GM12864 (cell line): ENCODE measurements at regions not wholly inside any gene's neighbourhood (a gene's known extent, or its start where the extent isn't known, plus 50 kb on each side); places are given as distances from the start of the nearest gene placed in this dataset.

Experiments used
- DNase-seq: peaks from one replicate; pipeline ENCODE4 v3.0.0-alpha.2; 2011; ENCODE audit warnings: low read depth
- H3K4me3 ChIP-seq: 2 replicates; pipeline ENCODE4 v1.5.1; 2011; ENCODE audit warnings: mild to moderate bottlenecking, low read depth, low read length, control low read depth
- TF ChIP-seq, protein P1 (sequence below): IDR thresholded peaks from 2 replicates; pipeline ENCODE4 v1.5.1; 2011; ENCODE audit warnings: low read depth, mild to moderate bottlenecking, moderate library complexity, low read length, control low read depth, inconsistent platforms; ENCODE audit errors: missing control alignments

- no peak for DNase-seq
- TF ChIP-seq, protein P1, sequence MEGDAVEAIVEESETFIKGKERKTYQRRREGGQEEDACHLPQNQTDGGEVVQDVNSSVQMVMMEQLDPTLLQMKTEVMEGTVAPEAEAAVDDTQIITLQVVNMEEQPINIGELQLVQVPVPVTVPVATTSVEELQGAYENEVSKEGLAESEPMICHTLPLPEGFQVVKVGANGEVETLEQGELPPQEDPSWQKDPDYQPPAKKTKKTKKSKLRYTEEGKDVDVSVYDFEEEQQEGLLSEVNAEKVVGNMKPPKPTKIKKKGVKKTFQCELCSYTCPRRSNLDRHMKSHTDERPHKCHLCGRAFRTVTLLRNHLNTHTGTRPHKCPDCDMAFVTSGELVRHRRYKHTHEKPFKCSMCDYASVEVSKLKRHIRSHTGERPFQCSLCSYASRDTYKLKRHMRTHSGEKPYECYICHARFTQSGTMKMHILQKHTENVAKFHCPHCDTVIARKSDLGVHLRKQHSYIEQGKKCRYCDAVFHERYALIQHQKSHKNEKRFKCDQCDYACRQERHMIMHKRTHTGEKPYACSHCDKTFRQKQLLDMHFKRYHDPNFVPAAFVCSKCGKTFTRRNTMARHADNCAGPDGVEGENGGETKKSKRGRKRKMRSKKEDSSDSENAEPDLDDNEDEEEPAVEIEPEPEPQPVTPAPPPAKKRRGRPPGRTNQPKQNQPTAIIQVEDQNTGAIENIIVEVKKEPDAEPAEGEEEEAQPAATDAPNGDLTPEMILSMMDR = no peak
- no peak overlapping the region for H3K4me3 ChIP-seq
Observed at GRCh38 chr6:121760745-121761144, 325.3 kb downstream of the GJA1 start.

DNA sequence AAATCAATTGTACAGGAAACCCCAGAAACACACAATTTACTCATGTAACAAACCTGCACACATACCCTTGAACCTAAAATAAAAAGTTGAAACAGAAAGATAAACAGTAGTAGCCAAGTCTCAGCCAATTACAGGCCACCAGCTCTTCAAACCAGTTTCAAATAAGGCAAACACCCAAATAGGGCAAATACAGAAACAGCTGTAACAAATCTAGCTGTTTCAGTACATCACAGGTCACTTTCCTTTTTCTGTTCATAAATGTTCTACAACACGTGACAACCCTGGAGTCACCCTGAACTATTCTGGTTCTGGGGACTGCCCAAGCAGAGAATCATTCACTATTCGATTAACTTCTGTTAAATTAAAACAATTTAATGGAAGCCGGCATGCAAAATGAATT, 329.0 kb downstream of the GJA1 start:
- TF ChIP-seq, protein P1 = no peak
- DNase-seq = no peak
- no peak overlapping the region for H3K4me3 ChIP-seq

- TF ChIP-seq, protein P1 = no peak
- no peak for DNase-seq
- H3K4me3 ChIP-seq = no peak overlapping the region
Observed at GRCh38 chr6:121765060-121765459, 329.6 kb downstream of the GJA1 start.

GRCh38 chr6:121767211-121767610, 331.8 kb downstream of the GJA1 start:
- TF ChIP-seq, protein P1 = no peak
- DNase-seq = no peak
- no peak overlapping the region for H3K4me3 ChIP-seq

GRCh38 chr6:121770943-121771342, 335.5 kb downstream of the GJA1 start:
- no peak overlapping the region for H3K4me3 ChIP-seq
- no peak for DNase-seq
- TF ChIP-seq, protein P1 = no peak

DNA sequence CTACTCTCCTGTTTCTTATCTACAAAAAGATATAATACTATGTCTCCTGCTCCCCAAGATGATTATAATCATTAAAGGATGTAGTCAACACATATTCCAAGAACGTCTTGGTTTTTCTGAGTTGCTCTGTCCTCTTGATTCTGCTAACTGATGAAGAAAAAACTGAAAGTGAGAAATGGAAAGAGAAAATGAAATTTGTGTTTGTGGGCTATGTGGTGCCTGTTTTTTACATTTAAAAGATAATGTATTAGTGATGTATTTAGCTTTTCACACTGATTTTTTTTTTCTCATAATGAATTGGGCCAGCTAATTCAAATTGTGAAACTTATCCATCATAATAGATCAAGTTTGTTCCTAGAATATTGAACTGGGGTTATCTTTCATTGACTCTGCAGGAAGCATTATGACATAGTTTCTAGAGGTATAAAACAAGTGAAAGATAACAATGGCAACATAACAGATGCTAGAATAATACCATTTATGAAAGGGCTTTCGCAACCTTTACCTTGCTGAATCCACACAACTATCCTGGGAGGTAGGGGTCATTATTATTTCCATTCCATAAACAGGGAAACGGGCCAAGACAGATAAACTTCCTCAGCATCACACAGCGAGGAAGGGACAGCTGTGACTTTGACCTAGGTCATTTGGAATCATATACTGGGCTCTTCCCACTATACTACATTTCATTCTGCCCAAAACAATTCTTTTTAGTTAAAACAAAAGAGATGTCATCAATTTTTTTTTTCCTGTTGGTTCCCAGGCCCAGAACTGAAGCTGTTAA, 336.7 kb downstream of the GJA1 start:
- no peak for DNase-seq
- TF ChIP-seq, protein P1 = no peak

DNA sequence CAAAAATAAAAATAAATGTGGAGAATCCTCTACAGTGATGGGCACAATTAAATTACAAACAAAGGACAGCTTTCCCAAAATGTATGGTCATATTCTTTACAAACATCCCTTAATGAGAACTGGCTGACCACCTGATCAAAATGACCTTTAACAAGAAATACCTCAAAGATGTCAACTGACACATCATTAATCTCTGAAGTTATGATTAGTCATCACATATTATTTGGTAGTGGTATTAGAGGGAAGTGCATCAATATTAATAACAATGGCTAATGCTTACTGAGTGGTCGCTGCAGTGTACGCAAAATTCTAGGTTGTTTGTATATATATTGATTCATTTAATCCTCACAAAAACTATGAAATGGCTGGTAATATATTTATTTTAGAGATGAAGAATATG, 340.6 kb downstream of the GJA1 start:
- TF ChIP-seq, protein P1 = no peak
- no peak for DNase-seq
- H3K4me3 ChIP-seq = no peak overlapping the region

More for the DNA sequence above, 336.7 kb downstream of the GJA1 start:
- H3K4me3 ChIP-seq = no peak overlapping the region
